Stimulated activated naive CD8-positive, alpha-beta T cell treated with anti-CD3 and anti-CD28 coated beads, Interleukin-15, amount 100 ng/mL, for 72 hours (primary cell): ENCODE measurements at regions not wholly inside any gene's neighbourhood (a gene's known extent, or its start where the extent isn't known, plus 50 kb on each side); places are given as distances from the start of the nearest gene placed in this dataset.

Experiments used
- ATAC-seq: fragments of 150-1000 bp; cut with Tn5 transposase; 2 replicates; pipeline ENCODE4 v1.10.0; 2021; ENCODE audit warnings: mild to moderate bottlenecking, moderate library complexity
- DNase-seq, 2 donors: peaks; one replicate each; pipeline ENCODE4 v3.0.0; 2021 to 2022
- H3K27ac Mint-ChIP-seq, 2 donors: one replicate each; pipeline ENCODE4 v1.8.0; 2022; ENCODE audit warnings: mild to moderate bottlenecking in 2 of 2, mixed read lengths in 2 of 2, moderate library complexity in 2 of 2
- H3K27me3 Mint-ChIP-seq: one replicate; pipeline ENCODE4 v1.8.0; 2022; ENCODE audit warnings: mixed read lengths
- H3K4me1 Mint-ChIP-seq: one replicate; pipeline ENCODE4 v1.8.0; 2022; ENCODE audit warnings: mild to moderate bottlenecking, mixed read lengths
- H3K4me3 Mint-ChIP-seq, 2 donors: one replicate each; pipeline ENCODE4 v1.8.0; 2022; ENCODE audit warnings: mild to moderate bottlenecking in 2 of 2, mixed read lengths in 2 of 2, moderate library complexity in 1 of 2
- H3K9me3 Mint-ChIP-seq, 2 donors: one replicate each; pipeline ENCODE4 v1.8.0; 2022; ENCODE audit warnings: mixed read lengths in 2 of 2

DNA sequence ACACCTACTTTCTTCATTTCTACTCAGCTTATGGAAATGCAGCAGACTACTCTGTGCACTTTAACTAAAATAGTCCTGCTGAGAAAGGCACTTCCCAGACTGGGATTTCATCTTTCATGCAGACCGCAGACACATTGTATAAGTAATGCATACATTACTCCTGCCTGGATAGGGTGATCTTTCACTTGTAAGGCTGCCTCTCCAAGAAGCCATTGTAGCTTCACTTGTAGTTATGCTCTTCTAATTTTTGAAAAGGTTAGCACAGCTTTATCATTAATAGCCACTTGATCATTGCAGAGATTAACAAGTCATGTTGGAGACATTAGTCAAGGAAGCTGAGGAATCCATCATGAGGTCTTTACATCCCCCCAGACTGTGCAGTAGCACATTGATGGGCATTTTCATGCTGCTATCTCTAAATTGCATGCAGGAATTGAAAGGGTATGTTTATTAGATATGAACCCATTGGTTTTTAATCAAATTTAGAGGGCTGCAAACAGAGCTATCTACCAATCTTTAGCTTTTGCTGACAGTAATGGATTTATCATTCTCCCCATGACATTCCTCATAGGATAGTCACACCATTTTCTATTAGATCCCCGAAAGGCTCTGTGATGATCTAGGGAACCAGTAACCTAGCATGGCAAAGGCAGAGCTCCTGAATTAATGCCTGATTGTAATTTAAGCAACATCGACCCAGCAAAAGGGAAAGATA lies 1074.7 kb upstream of the NXPH2 start:
- H3K4me3 Mint-ChIP-seq: no peak overlapping the region
- H3K9me3 Mint-ChIP-seq: peaks cover 5 to 15% of the 10 kb centered on the region in 2 donors
- DNase-seq (no peak), ATAC-seq (no peak)
- no peaks in the 10 kb centered on the region for H3K27me3 Mint-ChIP-seq
- H3K4me1 Mint-ChIP-seq: no peaks in the 10 kb centered on the region
- no peak overlapping the region for H3K27ac Mint-ChIP-seq

DNA sequence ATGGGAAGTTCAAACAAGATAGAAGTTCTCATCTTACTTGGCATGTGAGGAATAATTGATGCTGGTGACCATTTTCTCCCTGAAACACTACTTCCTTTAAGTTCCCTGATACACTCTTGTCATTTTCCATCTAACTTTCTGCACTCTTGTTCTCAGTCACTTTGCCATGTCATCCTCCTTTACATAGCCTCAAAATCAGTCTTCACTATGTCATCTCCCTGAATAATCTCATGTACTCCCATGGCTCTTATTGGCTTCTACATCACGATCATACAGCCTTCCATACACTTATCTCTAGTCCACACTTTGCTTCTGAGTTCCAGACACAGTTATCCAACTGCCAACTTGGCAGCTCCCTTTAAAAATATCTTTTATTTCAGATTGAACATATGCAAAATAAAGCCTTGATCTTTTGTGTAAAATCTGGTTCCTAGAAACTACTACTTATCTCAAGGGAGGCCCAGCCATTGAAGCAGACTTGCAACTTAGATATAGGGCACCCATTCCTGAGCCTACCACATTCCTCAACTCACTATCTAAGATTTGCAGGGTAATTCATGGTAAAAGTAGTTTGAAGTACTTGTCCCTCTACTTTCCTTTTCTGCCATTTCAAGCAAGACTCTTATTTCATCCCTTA lies 1070.2 kb upstream of the NXPH2 start:
- ATAC-seq: no peak
- H3K9me3 Mint-ChIP-seq: peaks cover 5 to 28% of the 10 kb centered on the region in 2 donors
- no peak overlapping the region for H3K27ac Mint-ChIP-seq
- H3K4me3 Mint-ChIP-seq: no peak overlapping the region
- no peaks in the 10 kb centered on the region for H3K27me3 Mint-ChIP-seq
- DNase-seq: no peak
- H3K4me1 Mint-ChIP-seq: no peaks in the 10 kb centered on the region

DNA sequence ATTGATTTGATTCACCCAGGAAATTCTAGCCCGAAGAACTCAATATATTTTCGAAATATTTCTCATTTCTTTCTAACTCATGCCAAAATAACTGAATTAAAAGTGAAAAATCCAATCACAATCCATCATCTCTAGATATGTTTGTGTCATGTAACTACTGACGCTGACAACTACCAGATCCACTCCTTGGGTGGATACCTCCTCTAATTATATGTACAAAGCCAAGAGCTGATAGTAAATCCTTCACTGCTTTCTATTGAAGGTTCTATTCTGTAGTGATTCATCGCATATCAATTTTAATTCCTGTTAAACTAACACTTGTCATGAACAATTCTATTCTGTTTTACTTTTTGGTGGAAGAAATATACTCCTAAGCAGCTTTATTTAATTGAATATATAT lies 1056.6 kb upstream of the NXPH2 start:
- Mint-ChIP-seq H3K9me3 (peaks cover 20 to 22% of the 10 kb centered on the region in 2 donors), H3K4me3 (no peak overlapping the region), H3K27me3 (no peaks in the 10 kb centered on the region), H3K27ac (no peak overlapping the region), H3K4me1 (no peaks in the 10 kb centered on the region)
- ATAC-seq (no peak), DNase-seq (no peak)

DNA sequence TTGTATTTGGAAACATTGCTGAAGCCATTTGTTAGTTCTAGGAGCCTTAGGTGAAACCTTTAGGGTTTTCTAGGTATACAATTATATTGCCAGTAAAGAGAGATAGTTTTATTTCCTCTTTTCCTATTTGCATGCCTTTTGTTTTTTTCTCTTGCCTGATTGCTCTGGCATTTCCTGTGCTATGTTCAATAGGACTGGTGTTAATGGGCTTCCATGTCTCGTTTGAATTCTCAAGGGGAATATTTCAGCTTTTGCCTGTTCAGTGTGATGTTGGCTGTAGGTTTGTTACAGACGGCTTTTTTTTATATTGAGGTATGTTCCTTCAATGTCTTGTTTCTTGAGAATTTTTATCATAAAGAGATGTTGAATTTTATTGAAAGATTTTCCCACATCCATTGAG lies 1054.9 kb upstream of the NXPH2 start:
- ATAC-seq (no peak), DNase-seq (no peak)
- Mint-ChIP-seq H3K4me3 (no peak overlapping the region), H3K27ac (no peak overlapping the region), H3K27me3 (no peaks in the 10 kb centered on the region), H3K4me1 (no peaks in the 10 kb centered on the region), H3K9me3 (peaks cover 13 to 20% of the 10 kb centered on the region in 2 donors)

DNA sequence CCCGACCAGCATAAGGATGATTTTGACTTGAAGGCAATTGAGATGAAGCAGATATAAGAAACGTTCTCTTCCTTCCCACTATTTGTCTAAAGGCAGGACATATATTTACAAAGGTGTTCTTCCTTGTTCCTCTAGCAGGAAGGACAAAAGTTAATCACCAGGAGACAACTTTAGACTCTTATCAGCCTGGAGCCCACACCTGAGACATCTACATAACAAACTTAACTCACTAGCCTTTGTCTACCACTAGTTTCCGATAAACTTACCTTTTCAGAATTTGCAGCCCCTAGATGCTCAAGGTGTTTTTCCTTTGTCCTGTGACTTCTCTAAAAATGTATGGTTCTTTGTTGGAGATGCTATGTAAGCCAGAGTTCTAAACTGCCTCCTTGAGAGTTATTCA lies 1047.8 kb upstream of the NXPH2 start:
- peaks cover 0 to 12% of the 10 kb centered on the region in 2 donors for H3K9me3 Mint-ChIP-seq
- H3K27me3 Mint-ChIP-seq: no peaks in the 10 kb centered on the region
- DNase-seq (no peak), ATAC-seq (no peak)
- H3K4me3 Mint-ChIP-seq: no peak overlapping the region
- no peaks in the 10 kb centered on the region for H3K4me1 Mint-ChIP-seq
- H3K27ac Mint-ChIP-seq: no peak overlapping the region

DNA sequence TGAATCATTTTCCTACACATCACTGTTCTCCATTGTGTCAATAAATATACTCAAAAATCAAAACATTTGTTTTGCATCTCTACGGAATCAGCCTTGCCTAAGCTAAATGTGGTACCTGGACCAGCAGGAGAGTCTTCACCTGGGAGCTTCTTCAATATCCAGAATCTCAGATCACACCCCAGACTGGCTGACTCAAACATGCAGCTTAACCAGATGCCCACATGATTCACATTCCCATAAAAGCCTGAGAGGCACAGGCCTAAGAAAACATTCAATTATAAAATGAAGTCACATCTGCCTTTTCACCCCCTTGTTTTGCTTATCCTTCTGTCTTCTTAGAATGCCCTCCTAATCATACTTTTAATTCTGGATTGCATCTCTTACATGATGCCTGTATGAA lies 1045.5 kb upstream of the NXPH2 start:
- Mint-ChIP-seq H3K4me1 (no peaks in the 10 kb centered on the region), H3K9me3 (peaks cover 6 to 12% of the 10 kb centered on the region in 2 donors), H3K27me3 (no peaks in the 10 kb centered on the region), H3K4me3 (no peak overlapping the region), H3K27ac (no peak overlapping the region)
- DNase-seq (no peak), ATAC-seq (no peak)

DNA sequence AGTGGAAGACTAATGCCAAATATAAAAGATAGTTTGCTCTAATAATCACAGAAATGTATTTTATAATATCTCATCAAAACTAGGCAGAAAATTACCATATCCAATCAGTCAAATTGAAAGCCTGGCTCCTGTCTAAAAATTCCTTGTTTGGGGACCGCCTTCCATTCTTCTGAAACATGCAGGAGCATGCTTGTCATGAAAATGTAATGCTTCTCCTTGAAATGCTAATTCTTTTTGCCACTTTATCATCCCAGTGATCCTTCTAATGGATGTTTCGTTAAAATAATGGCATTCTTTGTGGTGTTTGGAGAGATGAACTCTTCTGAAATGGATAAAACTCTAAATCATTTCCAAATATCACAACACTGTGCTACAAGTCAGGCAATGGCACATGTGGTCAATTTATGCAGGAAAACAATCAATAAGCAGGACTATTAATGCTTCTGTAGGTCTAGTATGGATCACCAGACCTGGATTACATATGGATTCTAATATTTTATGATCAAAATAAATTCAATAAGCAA lies 1039.1 kb upstream of the NXPH2 start:
- Mint-ChIP-seq H3K27ac (no peak overlapping the region), H3K4me3 (no peak overlapping the region), H3K4me1 (no peaks in the 10 kb centered on the region), H3K9me3 (peaks cover 0 to 10% of the 10 kb centered on the region in 2 donors), H3K27me3 (no peaks in the 10 kb centered on the region)
- DNase-seq: no peak
- ATAC-seq: no peak

DNA sequence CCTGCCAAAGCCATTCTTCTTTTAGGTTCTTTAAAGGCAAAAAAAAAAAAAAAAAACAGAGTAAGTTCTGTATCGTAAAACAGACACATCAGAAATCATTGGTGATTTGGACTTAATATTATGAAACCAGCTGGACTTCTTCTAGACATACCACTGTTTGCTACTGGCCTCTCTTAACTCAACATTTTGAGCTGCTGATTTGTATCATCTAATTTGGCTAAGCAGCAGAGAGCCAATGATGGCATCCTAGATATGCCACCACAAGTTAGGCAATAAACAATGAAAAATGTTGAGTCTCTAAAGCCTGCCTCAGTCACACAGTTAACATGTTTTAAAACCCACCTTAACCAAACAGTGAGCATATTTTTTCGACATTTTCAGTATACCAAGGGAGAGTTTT lies 1034.3 kb upstream of the NXPH2 start:
- peaks cover 0 to 3% of the 10 kb centered on the region in 2 donors for H3K9me3 Mint-ChIP-seq
- DNase-seq (no peak), ATAC-seq (no peak)
- H3K4me1 Mint-ChIP-seq: no peaks in the 10 kb centered on the region
- H3K27ac Mint-ChIP-seq: no peak overlapping the region
- H3K4me3 Mint-ChIP-seq: no peak overlapping the region
- H3K27me3 Mint-ChIP-seq: no peaks in the 10 kb centered on the region

DNA sequence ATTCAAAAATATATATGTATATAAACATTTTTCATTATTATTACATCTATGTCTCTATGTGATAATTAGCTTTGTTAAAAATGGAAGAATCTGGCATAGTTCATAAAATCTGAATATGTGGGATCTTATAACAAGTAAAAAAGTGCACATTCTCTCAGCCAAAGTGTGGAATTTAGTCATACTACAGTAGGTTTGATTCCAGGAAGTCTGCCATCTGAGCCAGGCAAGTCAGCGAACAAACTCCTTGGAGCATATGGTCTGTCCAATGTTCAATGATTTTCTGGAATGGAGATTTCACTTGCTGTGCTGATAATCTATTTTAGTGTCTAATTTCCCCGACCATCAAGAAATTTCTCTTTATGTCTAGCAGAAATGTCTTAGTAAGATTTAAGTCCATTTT lies 1033.2 kb upstream of the NXPH2 start:
- DNase-seq (no peak), ATAC-seq (no peak)
- Mint-ChIP-seq H3K27ac (no peak overlapping the region), H3K9me3 (peaks cover 0 to 3% of the 10 kb centered on the region in 2 donors), H3K4me1 (no peaks in the 10 kb centered on the region), H3K27me3 (no peaks in the 10 kb centered on the region), H3K4me3 (no peak overlapping the region)

DNA sequence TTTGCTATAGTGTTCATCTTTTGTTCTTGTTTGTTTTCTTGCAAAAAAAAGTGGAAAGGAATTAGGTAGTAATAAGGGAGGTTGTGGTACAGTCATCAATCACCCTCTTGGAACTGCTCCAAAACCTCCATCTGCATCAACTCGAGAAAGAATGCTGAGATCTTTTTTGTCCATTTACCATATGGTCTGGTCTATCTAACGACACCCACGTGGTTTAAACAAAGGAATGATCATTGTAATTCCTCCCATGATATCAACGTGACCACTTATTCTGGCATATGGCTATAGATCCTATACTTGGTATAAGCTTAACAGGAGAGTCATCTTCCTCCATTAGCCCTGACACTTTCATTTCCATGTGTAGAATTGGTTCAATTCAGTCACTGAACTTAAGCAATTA lies 1025.3 kb upstream of the NXPH2 start:
- H3K9me3 Mint-ChIP-seq: peaks cover 6 to 17% of the 10 kb centered on the region in 2 donors
- no peaks in the 10 kb centered on the region for H3K4me1 Mint-ChIP-seq
- no peak for DNase-seq
- H3K4me3 Mint-ChIP-seq: no peak overlapping the region
- ATAC-seq: no peak
- no peak overlapping the region for H3K27ac Mint-ChIP-seq
- no peaks in the 10 kb centered on the region for H3K27me3 Mint-ChIP-seq

DNA sequence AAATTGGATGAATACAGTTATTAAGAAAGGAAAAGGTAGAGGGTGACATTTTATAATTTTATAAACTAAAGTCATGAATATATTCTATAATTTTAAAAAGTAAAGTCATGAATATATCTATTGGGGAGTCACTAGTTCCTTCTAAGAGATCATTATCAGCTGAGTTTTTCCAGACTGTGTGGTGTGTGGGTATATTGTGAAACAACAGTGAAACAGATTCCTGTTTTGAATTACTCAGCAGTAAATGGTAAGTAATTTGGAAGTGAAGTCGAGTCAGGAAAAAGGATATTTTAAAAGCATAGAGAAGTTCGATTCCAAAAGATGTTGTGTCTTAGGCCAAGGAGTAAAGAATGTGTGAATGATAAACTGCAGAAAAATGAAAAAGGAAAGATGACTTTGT lies 1018.2 kb upstream of the NXPH2 start:
- no peaks in the 10 kb centered on the region for H3K27me3 Mint-ChIP-seq
- peaks cover 6 to 13% of the 10 kb centered on the region in 2 donors for H3K9me3 Mint-ChIP-seq
- DNase-seq: no peak
- no peak for ATAC-seq
- no peak overlapping the region for H3K4me3 Mint-ChIP-seq
- no peaks in the 10 kb centered on the region for H3K4me1 Mint-ChIP-seq
- no peak overlapping the region for H3K27ac Mint-ChIP-seq

DNA sequence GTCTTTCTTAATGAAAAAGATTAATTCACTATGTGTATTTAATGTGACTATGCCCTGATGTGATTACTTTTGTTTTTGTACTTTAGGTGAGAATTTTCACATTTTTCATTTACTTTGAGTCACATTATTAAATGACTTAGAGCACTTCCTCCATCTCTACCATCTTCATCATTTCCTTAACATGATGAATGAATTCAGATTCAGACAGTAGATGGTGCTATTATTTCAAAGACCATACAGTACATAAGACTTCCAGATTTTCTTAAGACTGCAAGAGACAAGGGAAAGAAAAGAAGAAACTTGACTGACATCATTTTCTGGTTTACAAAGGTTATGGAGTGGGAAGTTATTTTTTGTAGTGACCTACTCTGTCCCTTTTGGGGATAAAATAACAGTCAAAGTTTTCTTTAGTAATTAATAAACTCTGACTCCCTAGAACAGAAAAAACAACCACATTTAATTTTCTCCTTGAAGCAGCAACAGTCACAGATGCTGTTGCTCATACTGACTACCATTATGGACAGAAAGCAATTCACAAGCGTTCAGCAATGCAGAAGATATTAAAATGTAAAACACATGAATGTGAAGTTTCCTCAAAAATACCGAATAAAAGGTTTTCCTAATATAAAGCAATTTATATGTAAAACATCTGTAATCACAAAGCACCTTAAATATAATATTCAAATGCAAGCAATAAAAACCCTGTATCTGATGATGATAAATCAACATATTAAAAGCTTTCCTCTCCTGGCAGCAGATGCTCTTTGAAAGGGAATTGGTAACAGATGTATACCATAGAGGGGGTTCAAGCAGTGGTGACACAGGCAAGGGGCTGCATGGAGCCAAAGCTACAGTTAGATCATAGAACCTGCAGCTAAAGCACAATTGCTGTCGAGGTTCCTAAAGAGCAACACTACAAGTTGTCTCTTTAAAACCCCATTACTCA lies 1010.9 kb upstream of the NXPH2 start:
- peaks cover under 1 to 8% of the 10 kb centered on the region in 2 donors for H3K9me3 Mint-ChIP-seq
- ATAC-seq (no peak), DNase-seq (no peak)
- H3K4me3 Mint-ChIP-seq: no peak overlapping the region
- no peaks in the 10 kb centered on the region for H3K4me1 Mint-ChIP-seq
- H3K27me3 Mint-ChIP-seq: no peaks in the 10 kb centered on the region
- no peak overlapping the region for H3K27ac Mint-ChIP-seq

DNA sequence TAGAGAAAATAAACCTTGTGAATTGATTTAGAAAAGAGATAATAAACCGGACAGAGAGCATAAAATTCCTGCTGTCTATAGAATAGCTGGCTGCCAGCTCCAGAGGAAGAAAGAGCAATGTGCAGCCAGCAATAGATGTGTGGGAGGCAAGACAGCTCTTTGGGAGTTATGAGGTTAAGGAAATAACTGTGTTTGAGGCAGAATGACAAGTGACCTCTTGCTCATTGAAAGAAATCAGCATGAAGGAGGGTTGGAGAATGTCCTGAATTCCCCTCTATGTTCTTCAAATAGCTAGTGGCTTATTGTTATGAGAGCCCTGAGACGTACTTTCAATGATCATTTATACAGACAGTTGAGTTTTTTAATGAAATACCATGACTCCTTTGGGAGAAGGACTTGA lies 1009.9 kb upstream of the NXPH2 start:
- Mint-ChIP-seq H3K4me3 (no peak overlapping the region), H3K27ac (no peak overlapping the region), H3K4me1 (no peaks in the 10 kb centered on the region), H3K27me3 (no peaks in the 10 kb centered on the region), H3K9me3 (peaks cover 0 to 10% of the 10 kb centered on the region in 2 donors)
- no peak for DNase-seq
- ATAC-seq: no peak

DNA sequence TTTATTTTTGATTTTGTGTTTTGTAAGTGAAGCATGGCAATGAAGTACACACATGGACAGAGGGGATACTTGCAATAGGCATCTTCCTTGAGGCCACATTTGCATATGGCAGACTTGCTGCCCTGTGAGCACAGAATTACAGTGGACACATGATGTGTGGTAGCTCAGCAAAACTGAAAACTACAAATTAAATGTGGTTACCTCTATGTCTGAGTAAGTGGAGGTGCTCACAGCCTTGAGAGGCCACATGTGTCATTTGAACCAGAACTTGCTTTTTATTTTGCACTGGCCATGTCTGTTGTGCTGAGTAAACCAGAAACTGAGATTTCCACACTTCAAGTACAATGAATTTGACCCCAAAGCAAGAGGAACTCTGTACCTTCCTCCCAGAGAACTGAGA lies 998.5 kb upstream of the NXPH2 start:
- no peaks in the 10 kb centered on the region for H3K4me1 Mint-ChIP-seq
- DNase-seq: no peak
- H3K4me3 Mint-ChIP-seq: no peak overlapping the region
- no peak overlapping the region for H3K27ac Mint-ChIP-seq
- H3K27me3 Mint-ChIP-seq: no peaks in the 10 kb centered on the region
- ATAC-seq: no peak
- H3K9me3 Mint-ChIP-seq: peaks cover 5 to 13% of the 10 kb centered on the region in 2 donors

DNA sequence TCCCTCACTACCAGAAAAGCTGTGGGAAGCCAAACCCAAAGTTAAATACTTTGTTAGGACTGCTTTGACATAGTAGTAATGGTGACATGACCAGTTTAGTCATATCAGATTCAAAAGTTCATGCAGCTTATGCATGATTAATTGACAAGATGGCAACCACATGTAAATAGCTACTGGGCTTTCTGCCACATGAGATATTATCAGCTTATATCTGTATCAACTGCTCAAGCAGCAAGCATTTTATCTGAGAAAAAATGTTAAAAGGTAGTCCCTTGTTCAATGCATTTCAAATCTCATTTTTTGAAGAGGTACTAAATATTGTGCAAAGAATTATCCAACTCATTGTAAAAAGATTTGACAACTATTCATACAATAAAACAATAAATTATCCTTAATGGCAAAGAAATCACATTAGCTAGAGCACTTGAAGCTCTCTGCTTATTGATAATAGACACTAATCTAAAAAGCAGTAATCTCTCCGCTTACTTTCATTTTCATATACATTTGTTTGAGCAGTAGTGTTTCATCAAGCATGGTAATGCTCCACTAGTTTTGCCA lies 993.6 kb upstream of the NXPH2 start:
- no peak for ATAC-seq
- Mint-ChIP-seq H3K4me1 (no peaks in the 10 kb centered on the region), H3K4me3 (no peak overlapping the region), H3K27ac (no peak overlapping the region), H3K27me3 (no peaks in the 10 kb centered on the region), H3K9me3 (peaks cover 0 to 19% of the 10 kb centered on the region in 2 donors)
- DNase-seq: no peak
